GM19395 (cell line): ENCODE measurements at regions not wholly inside any gene's neighbourhood (a gene's known extent, or its start where the extent isn't known, plus 50 kb on each side); places are given as distances from the start of the nearest gene placed in this dataset.

Source experiments
- ATAC-seq: cut with Tn5 transposase; IDR thresholded peaks from one replicate; pipeline ENCODE4 v1.9.1; 2021; ENCODE audit warnings: mild to moderate bottlenecking, moderate library complexity; ENCODE audit not compliant: unreplicated experiment

DNA sequence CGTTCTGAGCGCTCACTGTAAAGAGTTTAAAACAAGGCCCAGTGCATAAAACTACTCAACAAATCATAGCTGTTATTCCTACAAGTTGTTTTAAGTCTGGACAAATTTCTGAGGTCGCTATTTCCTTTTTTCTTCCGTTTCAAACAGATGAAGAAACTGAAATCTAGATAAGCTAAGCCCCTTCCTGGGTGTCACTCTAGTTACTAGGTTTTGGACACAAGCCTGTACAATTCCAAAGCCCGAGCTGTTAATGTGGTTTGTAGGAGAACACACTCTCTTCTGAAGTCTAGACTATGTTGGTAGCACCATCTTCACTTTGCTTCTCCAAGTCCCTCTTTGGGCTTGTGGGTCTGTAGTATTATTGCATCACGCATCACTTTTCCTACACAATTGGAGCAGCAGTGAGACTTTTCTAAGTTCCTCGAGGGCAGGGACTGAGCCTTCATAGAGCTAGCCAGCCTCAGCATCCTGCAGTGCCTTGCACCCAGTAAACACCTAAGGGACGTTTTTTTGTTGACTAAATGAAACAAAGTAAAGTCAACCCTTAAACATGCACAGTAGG, 142.6 kb upstream of the PROK2 start:
- no peak for ATAC-seq

DNA sequence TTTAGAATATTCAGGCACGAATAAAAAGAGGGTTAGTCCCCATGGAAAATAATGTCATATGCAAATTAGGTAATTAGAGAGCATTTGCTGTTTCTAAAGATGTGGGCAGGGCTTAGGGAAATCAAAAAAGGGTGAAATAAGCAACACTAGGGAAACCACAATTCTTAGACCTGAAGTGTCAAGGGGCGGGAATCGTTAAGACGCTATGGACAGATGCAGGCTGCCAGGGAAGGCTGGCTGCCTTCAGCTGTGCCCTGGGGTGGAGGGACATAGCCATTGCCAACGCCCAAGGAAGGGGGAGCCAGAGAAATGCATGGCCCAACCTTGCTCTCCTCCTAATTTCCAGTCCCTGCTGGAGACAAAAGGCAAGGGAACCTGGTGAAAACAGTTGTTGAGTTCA, 141.7 kb upstream of the PROK2 start:
- ATAC-seq = no peak

DNA sequence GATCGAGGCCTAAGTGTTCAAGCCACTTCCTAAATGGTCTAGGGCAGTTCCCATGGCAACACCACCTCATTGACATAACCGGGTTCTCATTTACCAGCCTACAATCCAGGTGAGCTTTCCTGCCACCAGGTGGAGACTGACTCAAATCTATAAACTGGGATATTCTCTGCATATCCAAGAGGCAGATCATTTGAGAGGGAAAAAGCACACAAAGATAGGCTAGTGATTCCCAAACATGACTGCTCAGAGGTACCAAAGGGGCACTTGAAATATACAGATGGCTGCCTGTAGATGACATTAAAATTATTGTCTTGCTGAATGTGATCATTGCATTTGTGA, 141.3 kb upstream of the PROK2 start:
- ATAC-seq = peak; percentile 54

DNA sequence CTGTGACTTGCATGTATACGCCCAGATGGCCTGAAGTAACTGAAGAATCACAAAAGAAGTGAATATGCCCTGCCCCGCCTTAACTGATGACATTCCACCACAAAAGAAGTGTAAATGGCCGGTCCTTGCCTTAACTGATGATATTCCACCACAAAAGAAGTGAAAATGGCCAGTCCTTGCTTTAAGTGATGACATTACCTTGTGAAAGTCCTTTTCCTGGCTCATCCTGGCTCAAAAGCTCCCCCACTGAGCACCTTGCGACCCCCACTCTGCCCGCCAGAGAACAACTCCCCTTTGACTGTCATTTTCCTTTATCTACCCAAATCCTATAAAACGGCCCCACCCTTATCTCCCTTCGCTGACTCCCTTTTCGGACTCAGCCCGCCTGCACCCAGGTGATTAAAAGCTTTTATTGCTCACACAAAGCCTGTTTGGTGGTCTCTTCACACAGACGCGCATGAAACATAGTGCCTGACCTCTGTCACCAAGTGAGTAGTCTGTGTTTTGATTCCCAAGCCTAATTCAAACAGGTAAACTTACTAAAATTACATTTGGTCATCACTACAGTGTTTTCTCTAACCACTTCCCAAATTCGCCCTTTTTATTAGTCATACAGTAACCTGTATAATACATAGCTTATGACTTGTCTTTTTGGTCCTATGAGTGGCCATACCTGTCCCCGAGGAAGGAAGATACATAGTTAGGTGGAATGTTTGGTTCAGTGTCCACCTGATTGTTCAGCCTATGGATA, 140.7 kb upstream of the PROK2 start:
- ATAC-seq = peak; percentile 59

DNA sequence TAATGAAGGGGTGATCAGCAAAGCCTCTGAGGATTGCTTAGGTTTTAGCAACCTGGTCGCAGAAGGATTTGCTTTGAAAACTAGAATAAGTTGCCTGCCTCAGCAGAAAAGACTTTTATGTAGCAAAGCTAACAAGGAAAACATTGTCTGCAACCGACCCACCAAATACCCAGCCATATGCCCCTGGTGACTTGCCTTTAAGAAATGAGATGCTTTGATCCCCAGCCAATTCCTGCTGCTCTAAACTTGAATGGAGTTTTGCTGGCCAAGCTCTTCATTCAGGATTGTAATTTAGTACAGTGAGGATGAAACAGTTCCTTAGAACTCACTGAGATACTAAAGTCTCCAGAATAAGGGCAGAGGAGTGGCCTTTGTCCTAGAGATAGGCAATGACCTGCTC, 139.8 kb upstream of the PROK2 start:
- ATAC-seq = no peak

DNA sequence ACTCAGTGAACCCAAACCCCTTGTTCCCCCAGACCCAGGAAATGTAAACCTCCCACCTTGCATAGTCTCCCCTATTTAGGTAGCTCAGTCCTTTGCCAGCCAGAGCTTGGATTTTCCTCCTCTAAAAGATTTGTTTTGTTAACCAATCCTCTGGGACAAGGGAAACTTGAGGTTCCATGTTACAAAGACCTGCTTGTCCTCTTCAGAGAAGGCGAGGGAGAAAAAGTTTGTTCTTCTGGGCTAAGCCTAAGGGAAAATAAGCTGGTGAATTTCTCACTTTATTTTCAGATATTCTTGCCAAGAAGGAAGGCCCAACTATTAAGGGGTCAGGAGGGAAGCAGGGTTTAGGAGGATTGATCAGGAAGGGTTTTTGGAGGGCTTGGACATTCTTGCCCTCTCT, 136.1 kb upstream of the PROK2 start:
- no peak for ATAC-seq

DNA sequence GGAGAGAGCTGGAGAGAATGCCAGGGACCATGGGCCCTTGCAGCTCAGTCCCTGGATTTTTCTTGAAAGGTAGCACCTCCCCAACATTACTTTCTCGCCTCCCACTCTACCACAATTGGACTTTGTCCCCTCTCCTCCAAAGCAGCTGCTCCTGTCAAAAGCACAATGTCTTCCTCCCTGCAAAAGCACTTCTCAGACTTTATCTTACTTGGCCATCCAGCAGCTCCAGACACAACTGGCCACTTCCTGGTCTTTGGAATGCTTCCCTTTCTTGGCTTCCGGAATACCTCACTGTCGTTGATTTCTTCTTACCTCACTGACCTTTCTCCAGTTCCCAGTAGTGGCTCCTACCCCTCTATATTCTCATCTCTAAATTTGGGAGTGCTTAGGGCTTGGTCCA, 134.6 kb upstream of the PROK2 start:
- no peak for ATAC-seq

DNA sequence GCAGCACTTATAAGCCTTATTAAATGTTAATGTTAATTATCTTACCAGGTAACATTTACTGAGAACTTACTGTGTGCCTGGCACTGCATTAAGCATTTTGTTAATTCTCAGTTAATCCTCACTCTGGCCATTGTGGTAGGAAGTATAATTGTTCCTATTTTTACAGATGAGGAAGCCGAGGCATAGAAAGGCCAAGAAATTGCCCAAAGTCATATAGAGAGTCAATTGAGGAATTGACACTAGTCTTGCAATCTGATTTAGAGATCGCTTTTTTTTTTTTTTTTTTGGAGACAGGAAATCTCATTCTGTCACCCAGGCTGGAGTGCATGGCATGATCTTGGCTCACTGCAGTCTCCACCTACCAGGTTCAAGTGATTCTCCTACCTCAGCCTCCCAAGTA, 132.6 kb upstream of the PROK2 start:
- no peak for ATAC-seq

DNA sequence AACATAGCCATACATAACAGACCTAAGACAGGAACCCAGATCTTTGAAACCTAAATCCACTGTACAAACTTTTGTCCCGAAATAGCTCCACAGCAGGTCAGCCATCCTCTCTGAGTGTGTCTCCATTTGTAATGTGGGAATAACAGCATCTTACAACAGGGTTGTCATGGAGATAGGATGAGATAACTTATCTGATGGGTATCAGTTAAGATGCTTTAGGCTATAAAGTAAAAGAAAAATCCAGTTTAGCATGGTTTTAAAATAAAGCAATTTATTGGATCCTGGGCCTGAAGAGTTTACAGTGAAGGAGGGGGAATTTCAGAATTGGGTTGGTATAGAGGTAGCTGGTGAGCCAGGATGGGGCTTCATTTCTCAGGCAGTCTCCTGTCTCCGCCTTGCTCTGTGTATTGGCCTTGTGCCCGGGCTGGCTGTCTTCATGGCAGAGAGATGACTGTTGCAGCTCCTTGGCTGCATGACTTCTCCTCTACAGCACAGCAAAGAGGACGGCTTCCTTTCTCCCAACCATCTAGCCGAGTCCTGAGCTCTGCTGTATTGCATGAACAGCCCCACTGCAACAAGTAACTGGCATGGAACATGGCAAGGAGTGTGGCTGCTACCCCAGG, 131.9 kb upstream of the PROK2 start:
- no peak for ATAC-seq

DNA sequence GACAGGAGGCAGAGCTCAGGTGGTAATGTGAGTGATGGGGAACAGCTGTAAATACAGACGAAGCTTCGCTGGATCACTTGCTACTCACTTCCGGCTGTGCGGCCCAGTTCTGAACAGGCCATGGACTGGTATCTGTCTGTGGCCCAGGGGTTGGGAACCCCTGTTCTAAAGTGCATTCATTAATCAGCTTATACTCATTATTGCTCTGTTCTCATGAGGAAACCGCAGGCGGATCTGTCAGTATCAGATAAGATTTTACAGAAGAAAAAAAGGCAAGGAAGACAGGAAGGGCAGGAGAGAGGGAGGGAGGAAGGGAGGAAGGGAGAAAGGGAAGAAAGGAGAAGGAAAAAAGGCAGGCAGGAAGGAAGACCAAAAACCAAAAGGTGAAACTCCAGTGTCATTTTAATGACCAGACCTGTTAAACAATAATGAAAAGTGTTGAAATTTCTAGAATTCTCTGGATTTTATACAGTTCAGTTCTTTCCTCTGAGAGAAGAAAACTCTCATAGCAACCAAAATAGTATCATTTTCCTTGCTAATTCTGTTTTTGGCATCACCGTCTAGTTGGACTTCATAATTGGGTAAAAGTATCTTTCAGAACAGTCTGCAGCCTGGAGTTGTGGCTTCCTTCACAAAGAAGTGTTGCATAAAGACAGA, 128.0 kb upstream of the PROK2 start:
- ATAC-seq = no peak

DNA sequence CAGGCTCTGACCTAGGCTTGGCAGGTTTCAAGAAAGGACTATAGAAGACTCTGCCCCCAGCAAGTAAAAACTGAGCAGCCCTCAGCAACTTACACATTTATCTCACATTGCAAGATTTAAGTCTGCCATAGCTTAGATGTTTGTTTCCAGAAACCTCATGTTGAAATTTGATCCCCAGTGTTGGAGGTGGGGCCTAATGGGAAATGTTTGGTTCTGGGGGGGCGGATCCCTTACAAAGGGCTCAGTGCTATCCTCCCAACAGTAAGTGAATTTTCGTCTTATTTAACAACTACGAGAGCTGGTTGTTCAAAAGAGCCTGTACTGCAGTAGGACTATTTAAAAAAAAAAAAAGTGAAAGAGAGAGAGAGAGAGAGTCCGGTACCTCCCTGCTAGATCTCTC, 125.2 kb upstream of the PROK2 start:
- ATAC-seq = no peak

DNA sequence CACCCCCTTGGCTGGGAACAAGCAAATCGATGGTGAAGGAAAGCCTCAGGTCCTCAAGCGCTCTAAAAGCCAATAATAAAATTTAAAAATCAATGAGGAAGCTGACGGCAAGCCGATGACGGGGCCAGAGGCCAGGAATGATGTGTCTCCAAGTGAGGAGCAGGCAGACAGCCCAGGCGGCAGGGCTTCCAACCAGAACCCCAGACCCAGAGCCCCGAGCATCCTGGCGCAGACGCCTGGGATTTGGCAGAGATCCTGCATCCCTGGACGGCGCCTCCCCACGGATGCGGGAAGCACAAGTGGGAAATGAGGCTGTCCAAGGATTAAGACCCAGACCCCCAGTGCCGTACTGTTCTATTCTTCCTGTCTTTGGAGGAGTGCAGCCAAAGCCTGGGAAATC, 123.0 kb upstream of the PROK2 start:
- no peak for ATAC-seq

DNA sequence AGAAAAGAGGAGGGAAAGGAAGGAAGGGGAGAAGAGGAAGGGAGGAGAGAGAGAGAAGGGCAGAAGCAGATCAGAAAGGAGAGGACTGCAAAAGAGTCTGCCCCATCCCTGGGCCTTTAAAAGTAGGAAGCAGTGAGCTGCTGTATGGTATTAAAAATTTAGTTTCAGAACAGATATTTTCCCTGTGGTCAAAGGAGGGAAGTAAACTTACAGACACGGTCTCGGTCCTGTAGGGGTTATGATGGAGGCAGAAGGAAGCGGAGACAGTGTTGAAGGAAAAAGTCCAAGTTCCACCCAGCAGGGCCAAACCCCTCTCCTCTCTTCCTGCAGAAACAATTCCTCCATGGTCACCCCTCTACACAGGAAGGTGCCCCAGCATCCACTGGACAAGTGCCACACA, 122.0 kb upstream of the PROK2 start:
- ATAC-seq = no peak

DNA sequence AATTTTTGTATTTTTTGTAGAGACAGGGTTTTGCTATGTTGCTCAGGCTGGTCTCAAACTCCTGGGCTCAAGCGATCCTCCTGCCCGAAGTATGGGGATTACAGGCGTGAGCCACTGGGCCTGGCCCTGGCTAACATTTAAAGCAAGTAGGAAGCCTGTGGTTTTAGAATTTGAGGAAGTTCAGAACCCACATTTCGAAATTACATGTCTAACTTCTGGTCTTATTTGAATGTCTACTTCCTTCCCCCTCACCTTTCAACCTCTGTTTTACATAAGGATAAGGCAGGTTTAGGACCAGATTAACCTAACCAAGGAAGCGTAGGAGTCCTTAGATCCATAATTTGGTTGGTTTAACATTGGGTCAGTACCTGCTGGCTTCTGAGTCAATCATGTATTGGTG, 120.5 kb upstream of the PROK2 start:
- peak; percentile 95 for ATAC-seq

DNA sequence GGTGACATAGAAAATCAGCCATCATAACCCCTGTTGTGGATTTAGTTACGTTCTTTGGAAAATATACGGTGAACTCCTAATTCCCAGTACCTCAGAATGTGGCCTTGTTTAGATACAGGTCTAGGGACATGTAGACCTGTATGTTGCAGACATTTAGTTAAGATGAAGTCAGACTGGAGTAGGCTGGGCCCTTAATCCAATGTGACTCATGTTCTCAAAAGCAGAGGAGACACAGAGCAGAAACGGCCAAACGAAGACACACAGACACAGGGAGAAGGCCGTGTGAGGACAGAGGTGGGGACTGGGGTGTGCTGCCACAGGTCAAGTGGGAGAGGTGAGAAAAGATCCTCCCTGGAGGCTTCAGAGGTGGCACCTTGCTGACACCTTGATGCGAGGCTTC, 119.0 kb upstream of the PROK2 start:
- no peak for ATAC-seq

DNA sequence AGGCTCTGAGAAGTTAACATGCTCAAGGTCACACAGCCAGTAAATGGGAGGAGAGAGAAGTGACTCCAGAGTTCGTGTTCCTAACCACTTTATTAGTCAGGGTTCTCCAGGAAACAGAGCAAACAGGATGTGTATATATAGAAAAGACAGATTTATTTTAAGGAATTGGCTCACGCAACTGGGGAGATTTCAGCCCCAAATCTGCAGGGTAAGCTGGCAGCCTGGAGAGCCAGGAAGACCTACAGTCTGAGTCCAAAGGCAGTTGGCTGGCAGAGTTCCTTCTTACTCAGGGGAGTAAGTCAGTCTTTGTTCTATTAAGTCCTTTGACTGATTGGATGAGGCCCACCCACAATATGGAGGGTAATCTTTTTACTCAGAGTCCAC, 118.2 kb upstream of the PROK2 start:
- no peak for ATAC-seq

DNA sequence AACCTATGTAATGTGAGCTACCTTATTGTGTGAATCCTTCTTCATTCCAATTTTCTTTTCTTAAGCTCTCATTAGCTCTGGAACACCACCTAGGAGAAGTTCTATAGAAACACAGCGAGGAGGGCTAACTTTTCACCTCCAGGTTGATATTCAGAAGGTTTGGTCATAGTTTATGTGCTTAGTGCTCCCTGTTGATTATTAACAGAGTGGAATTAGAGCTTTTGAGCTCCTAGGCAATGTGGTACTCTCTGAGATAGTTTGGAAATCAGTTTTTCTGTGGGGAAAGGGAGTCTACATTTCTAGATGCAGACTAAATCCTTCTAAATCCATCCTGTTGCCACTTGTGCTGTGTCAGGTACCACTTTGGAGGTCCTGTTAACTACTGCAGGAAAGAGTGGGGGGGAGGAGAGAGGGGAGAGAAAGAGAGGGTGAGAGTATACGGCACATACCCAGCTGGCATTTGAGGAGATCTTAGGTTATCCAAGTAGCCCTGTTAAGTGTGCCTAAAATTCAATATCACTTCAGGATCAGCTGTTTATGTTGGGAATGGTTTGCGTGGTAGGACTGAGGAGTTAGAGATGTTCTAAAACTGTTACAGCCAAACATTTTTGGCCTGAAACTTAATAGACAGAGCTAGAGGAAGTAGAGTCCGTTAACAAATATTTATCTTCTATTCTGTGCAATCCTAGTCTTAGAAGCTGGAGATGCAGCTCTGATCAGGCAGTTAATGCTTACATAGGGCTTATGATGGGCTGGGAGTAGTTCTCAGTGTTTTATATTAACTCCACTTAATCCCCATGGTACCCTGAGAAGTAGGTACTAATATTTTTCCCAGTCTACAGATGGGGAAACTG, 117.5 kb upstream of the PROK2 start:
- ATAC-seq = no peak

DNA sequence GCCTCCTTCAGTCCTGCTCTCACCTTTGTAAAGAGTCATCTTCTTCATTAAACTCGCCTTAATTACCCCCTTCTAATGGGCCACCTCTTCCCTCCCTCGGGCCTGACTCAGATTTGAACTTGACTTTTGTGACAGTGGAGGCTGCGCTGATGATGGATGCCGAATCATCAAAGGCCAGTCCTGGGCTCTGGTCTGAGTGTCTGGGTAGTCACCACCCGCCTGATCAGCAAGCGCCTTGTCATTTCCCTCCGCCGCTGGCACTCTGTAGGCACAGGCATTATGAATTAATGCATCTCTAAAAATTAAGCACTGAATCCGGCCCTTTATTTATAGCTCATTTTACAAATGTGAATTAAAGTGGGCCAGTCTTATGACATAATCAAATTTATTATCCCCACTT, 116.7 kb upstream of the PROK2 start:
- ATAC-seq = no peak

DNA sequence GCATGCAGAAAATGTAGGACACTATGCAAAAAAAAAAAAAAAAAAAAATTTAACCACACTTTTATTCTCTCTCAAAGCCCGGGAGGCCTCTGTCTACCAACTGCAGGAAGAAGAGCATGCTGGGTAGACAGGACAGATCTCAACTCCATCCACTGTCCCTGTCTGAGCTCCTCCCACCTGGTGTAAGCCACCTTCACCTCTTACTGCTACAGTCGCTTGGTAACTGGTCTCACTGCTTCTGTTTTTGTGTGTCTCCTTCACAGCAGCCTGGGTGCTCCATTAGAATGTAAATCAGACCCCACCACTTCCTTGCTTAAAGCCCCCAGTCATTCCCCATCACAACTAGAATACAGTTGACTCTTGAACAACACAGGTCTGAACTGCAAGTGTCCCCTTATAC, 115.1 kb upstream of the PROK2 start:
- no peak for ATAC-seq

DNA sequence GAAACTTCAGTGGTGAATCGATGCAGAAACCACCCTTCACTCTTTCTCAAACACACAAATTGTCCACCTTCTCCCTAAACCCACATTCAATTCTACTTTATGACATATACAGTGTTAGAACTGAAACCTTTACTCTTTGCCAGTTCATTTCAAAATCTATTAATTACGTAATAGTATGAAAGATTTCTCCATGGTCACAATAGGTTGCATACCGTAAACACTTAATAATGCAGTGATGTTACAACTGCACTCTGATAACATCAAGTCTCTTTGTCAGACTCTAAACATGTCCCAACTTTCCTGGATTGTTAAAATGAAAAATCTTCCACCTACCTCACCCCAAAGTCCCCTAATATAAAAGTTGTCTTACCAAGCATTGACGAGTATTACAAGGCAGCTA, 111.8 kb upstream of the PROK2 start:
- ATAC-seq = no peak

DNA sequence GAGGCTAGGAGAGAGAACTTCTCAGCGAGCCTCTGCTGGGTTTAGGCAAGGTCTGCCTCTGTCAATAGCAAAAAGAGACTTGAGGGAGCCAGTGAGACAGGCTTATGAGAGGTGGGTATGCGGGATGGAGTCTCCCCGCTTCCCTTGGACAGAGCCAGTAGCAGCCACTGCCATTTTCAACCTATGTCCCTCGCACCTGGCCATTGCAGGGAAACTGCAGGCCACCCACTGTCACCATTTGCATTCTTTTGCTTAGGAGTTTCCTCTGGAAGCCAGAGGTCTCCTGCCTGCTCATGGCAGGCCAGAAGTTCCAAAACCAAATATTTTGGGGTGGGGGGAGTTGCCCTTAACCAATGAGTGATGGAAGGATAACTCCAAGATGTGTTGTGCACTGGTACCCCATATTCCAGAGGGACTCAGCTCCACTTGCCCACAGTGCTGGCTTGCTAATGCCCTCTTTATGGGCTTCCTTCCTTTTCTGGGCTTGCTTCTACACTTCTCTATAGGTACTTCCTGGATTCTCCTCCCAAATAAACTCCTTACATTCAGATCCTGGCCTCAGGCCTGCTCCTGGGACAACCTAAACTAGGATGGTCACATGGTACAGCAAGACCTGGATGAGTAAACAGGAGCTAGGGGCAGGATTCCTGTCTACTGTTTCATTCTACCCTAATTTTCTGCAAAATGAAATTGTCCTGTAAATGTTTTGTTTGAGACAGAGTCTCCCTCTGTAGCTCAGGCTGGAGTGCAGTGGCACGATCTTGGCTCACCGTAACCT, 108.9 kb upstream of the PROK2 start:
- ATAC-seq = no peak
